NCI-H2196 treated with DMSO at 0.1 percent for 48 hours (cell line): ENCODE measurements at regions not wholly inside any gene's neighbourhood (a gene's known extent, or its start where the extent isn't known, plus 50 kb on each side); places are given as distances from the start of the nearest gene placed in this dataset.
"Not testable (repeated sequence)": the region's sequence is repeated elsewhere in the genome, so short reads cannot be mapped to it uniquely, and the experiment has no call there.

Experiments used
- DNase-seq: peaks from one replicate; lab custom pipeline; 2025; ENCODE audit not compliant: unreplicated experiment; lab: John Stamatoyannopoulos, UW

- no peak for DNase-seq
Observed at GRCh38 chr17:34741967-34742366, 162.6 kb downstream of the TMEM132E start.

- no peak for DNase-seq
Observed at GRCh38 chr17:34740565-34741520, 161.5 kb downstream of the TMEM132E start.

- no peak for DNase-seq
Observed at GRCh38 chr17:34739386-34739785, 160.0 kb downstream of the TMEM132E start.

GRCh38 chr17:34737673-34738072 is 158.3 kb downstream of the TMEM132E start:
- not testable (repeated sequence) for DNase-seq

GRCh38 chr17:34736611-34737010 is 157.2 kb downstream of the TMEM132E start:
- DNase-seq, result no peak

- no peak for DNase-seq
Observed at GRCh38 chr17:34733333-34733732, 154.0 kb downstream of the TMEM132E start.

- no peak for DNase-seq
Observed at GRCh38 chr17:34730816-34731215, 151.4 kb downstream of the TMEM132E start.

- no peak for DNase-seq
Observed at GRCh38 chr17:34728771-34729310, 149.5 kb downstream of the TMEM132E start.

- DNase-seq, result no peak
Observed at GRCh38 chr17:34727601-34728000, 148.2 kb downstream of the TMEM132E start.

- no peak for DNase-seq
Observed at GRCh38 chr17:34726536-34727384, 147.4 kb downstream of the TMEM132E start.

GRCh38 chr17:34725725-34726124 is 146.3 kb downstream of the TMEM132E start:
- DNase-seq, result no peak

GRCh38 chr17:34725008-34725407 is 145.6 kb downstream of the TMEM132E start:
- DNase-seq, result no peak

GRCh38 chr17:34723875-34724274 is 144.5 kb downstream of the TMEM132E start:
- no peak for DNase-seq

GRCh38 chr17:34721326-34721725 is 141.9 kb downstream of the TMEM132E start:
- peak; percentile 33 for DNase-seq

GRCh38 chr17:34720760-34721159 is 141.4 kb downstream of the TMEM132E start:
- no peak for DNase-seq

GRCh38 chr17:34719569-34719968 is 140.2 kb downstream of the TMEM132E start:
- DNase-seq, result no peak

- DNase-seq, result no peak
Observed at GRCh38 chr17:34717092-34717491, 137.7 kb downstream of the TMEM132E start.

GRCh38 chr17:34716291-34716690 is 136.9 kb downstream of the TMEM132E start:
- DNase-seq, result no peak

- no peak for DNase-seq
Observed at GRCh38 chr17:34715504-34715903, 136.1 kb downstream of the TMEM132E start.

GRCh38 chr17:34714475-34715410 is 135.4 kb downstream of the TMEM132E start:
- no peak for DNase-seq
